ENCODE measurements at regions not wholly inside any gene's neighbourhood (a gene's known extent, or its start where the extent isn't known, plus 50 kb on each side); places are given as distances from the start of the nearest gene placed in this dataset.

- TF ChIP-seq, protein P1, sequence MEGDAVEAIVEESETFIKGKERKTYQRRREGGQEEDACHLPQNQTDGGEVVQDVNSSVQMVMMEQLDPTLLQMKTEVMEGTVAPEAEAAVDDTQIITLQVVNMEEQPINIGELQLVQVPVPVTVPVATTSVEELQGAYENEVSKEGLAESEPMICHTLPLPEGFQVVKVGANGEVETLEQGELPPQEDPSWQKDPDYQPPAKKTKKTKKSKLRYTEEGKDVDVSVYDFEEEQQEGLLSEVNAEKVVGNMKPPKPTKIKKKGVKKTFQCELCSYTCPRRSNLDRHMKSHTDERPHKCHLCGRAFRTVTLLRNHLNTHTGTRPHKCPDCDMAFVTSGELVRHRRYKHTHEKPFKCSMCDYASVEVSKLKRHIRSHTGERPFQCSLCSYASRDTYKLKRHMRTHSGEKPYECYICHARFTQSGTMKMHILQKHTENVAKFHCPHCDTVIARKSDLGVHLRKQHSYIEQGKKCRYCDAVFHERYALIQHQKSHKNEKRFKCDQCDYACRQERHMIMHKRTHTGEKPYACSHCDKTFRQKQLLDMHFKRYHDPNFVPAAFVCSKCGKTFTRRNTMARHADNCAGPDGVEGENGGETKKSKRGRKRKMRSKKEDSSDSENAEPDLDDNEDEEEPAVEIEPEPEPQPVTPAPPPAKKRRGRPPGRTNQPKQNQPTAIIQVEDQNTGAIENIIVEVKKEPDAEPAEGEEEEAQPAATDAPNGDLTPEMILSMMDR (IDR thresholded peaks at IDR 0.05 in 4 of 5, conservative IDR thresholded peaks at IDR 0.05 in 1 of 5): no peak
- no peak for TF ChIP-seq POLR2A (IDR thresholded peaks at IDR 0.05)
- no peak overlapping the region for H3K4me3 ChIP-seq
- H3K27ac ChIP-seq: no peak overlapping the region
- H3K36me3 ChIP-seq: no peaks in the 10 kb centered on the region
- in situ Hi-C loops (cut with MboI; ENCODE audit: low sequenced_read_pairs in 4 of 4): no loop called here
- H3K9me3 ChIP-seq: no peaks in the 10 kb centered on the region
- intact Hi-C loops (cut with DNase I; ENCODE audit: low total_unique reads): no loop called here
- no peak for ATAC-seq
- H3K4me1 ChIP-seq: no peaks in the 10 kb centered on the region
- DNase-seq: no peak
- peaks cover 19 to 31% (median 24%) of the 10 kb centered on the region in 3 donors for H3K27me3 ChIP-seq
Observed at GRCh38 chr5:73292816-73293459, 119.9 kb downstream of the TMEM174 start.

DNA sequence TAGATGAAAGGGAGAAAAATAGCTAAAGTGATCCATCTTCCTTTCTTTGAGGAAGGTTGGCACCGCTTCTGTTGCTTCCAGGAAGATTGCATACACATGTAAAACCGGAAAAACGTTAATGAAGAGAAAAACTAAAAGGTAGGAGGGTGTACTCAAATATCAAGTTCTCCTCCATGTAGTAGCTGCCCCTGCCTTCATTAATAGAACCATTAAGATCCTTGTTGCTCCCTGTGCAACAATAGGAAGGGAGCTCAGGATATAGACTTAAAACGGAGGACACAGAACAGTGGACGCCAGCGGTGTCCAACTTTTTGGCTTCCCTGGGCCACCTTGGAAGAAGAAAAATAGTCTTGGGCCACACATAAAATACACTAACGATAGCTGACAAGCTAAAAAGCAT, 118.9 kb downstream of the TMEM174 start:
- Histone ChIP-seq H3K4me3 (no peak overlapping the region), H3K27me3 (peaks cover 8 to 23% (median 14%) of the 10 kb centered on the region in 3 donors), H3K36me3 (no peaks in the 10 kb centered on the region), H3K9me3 (no peaks in the 10 kb centered on the region), H3K4me1 (no peaks in the 10 kb centered on the region), H3K27ac (no peak overlapping the region)
- ATAC-seq (no peak), DNase-seq (no peak)
- intact Hi-C loops (cut with DNase I; ENCODE audit: low total_unique reads): no loop called here
- in situ Hi-C loops (cut with MboI; ENCODE audit: low sequenced_read_pairs in 4 of 4): no loop called here
- no peak for TF ChIP-seq POLR2A (IDR thresholded peaks at IDR 0.05)
- TF ChIP-seq, protein P1 (IDR thresholded peaks at IDR 0.05 in 4 of 5, conservative IDR thresholded peaks at IDR 0.05 in 1 of 5): no peak

DNA sequence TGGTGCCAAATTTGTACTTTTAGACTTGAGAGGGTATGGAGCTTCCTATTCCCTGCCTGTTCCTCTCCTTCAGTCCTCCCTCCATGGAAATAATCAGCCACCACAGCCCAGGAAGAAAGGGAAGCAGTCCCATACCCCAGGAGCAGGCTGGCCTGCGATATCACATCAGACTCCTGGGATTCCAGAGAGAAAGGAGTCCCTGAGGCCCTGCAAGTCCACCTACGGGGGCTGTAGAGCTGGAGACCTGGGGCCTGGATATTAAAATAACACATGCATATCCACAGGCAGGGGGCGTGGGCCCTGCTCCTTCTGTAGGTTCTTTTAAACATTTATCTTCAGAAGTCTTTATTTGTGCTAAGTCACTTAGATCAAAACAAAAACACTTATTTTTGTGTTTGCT, 117.2 kb downstream of the TMEM174 start:
- intact Hi-C loops (cut with DNase I; ENCODE audit: low total_unique reads): no loop called here
- H3K4me3 ChIP-seq: no peak overlapping the region
- in situ Hi-C loops (cut with MboI; ENCODE audit: low sequenced_read_pairs in 4 of 4): no loop called here
- no peaks in the 10 kb centered on the region for H3K36me3 ChIP-seq
- H3K9me3 ChIP-seq: no peaks in the 10 kb centered on the region
- DNase-seq (no peak), ATAC-seq (no peak)
- peaks cover 0 to 9% (median 6%) of the 10 kb centered on the region in 3 donors for H3K27me3 ChIP-seq
- no peak for TF ChIP-seq POLR2A (IDR thresholded peaks at IDR 0.05)
- TF ChIP-seq, protein P1 (IDR thresholded peaks at IDR 0.05 in 4 of 5, conservative IDR thresholded peaks at IDR 0.05 in 1 of 5): no peak
- H3K27ac ChIP-seq: no peak overlapping the region
- H3K4me1 ChIP-seq: no peaks in the 10 kb centered on the region

- DNase-seq (no peak), ATAC-seq (no peak)
- TF ChIP-seq, protein P1 (IDR thresholded peaks at IDR 0.05 in 4 of 5, conservative IDR thresholded peaks at IDR 0.05 in 1 of 5): no peak
- TF ChIP-seq POLR2A (IDR thresholded peaks at IDR 0.05): no peak
- H3K4me1 ChIP-seq: no peaks in the 10 kb centered on the region
- H3K9me3 ChIP-seq: no peaks in the 10 kb centered on the region
- intact Hi-C loops (cut with DNase I; ENCODE audit: low total_unique reads): no loop called here
- no peaks in the 10 kb centered on the region for H3K36me3 ChIP-seq
- H3K27ac ChIP-seq: no peak overlapping the region
- in situ Hi-C loops (cut with MboI; ENCODE audit: low sequenced_read_pairs in 4 of 4): no loop called here
- H3K27me3 ChIP-seq: peaks cover 0 to 8% (median 6%) of the 10 kb centered on the region in 3 donors
- H3K4me3 ChIP-seq: no peak overlapping the region
Observed at GRCh38 chr5:73288803-73289720, 116.1 kb downstream of the TMEM174 start.

Data from gastrocnemius medialis (tissue), 4 donors.